Neural progenitor cell (in vitro differentiated cells): ENCODE measurements at regions not wholly inside any gene's neighbourhood (a gene's known extent, or its start where the extent isn't known, plus 50 kb on each side); places are given as distances from the start of the nearest gene placed in this dataset.
"Not testable (repeated sequence)": the region's sequence is repeated elsewhere in the genome, so short reads cannot be mapped to it uniquely, and the experiment has no call there.

ENCODE experiments used
- DNase-seq: peaks from one replicate; pipeline ENCODE4 v3.0.0-alpha.2; 2016; ENCODE audit warnings: low spot score
- H2AFZ ChIP-seq: fragments of 200-600 bp; sonication (generic); replicated peaks from 2 replicates; pipeline ENCODE4 v1.6.1; 2016; ENCODE audit warnings: antibody characterized with exemption
- H3F3A ChIP-seq: fragments of 200-600 bp; sonication (generic); 2 replicates; pipeline ENCODE4 v1.6.1; 2016; ENCODE audit warnings: antibody characterized with exemption, low read depth
- H3K27ac ChIP-seq: fragments of 200-600 bp; sonication (generic); 2 replicates; pipeline ENCODE4 v1.5.1; 2016; ENCODE audit warnings: mild to moderate bottlenecking
- H3K27me3 ChIP-seq: fragments of 200-600 bp; sonication (generic); 2 replicates; pipeline ENCODE4 v1.6.1; 2016; ENCODE audit warnings: mild to moderate bottlenecking, moderate library complexity
- H3K36me3 ChIP-seq: fragments of 200-600 bp; sonication (generic); 2 replicates; pipeline ENCODE4 v1.5.1; 2016
- H3K4me1 ChIP-seq: fragments of 200-600 bp; sonication (generic); 2 replicates; pipeline ENCODE4 v1.6.1; 2016; ENCODE audit warnings: mixed run types
- H3K4me2 ChIP-seq: fragments of 200-600 bp; sonication (generic); 2 replicates; pipeline ENCODE4 v1.6.1; 2016
- H3K4me3 ChIP-seq: fragments of 200-600 bp; sonication (generic); 2 replicates; pipeline ENCODE4 v1.5.1; 2016
- H3K79me2 ChIP-seq: fragments of 200-600 bp; sonication (generic); 2 replicates; pipeline ENCODE4 v1.6.1; 2016; ENCODE audit warnings: low read depth
- H3K9ac ChIP-seq: fragments of 200-600 bp; sonication (generic); 2 replicates; pipeline ENCODE4 v1.6.1; 2016
- H3K9me3 ChIP-seq: fragments of 200-600 bp; sonication (generic); 2 replicates; pipeline ENCODE4 v1.5.1; 2016; ENCODE audit warnings: low read depth
- H4K20me1 ChIP-seq: fragments of 200-600 bp; sonication (generic); 2 replicates; pipeline ENCODE4 v1.6.1; 2016; ENCODE audit warnings: low read depth
- H3K27ac Mint-ChIP-seq: 3 replicates; pipeline ENCODE4 v1.8.0; 2021; ENCODE audit warnings: mixed read lengths
- H3K27me3 Mint-ChIP-seq: 2 replicates; pipeline ENCODE4 v1.8.0; 2022; ENCODE audit warnings: low read depth, mild to moderate bottlenecking, inconsistent platforms, moderate library complexity, mixed read lengths; ENCODE audit not compliant: insufficient read depth
- H3K36me3 Mint-ChIP-seq: 3 replicates; pipeline ENCODE4 v1.8.0; 2021; ENCODE audit warnings: mixed read lengths
- H3K4me1 Mint-ChIP-seq: 3 replicates; pipeline ENCODE4 v1.8.0; 2021; ENCODE audit warnings: mixed read lengths
- H3K4me3 Mint-ChIP-seq: 3 replicates; pipeline ENCODE4 v1.8.0; 2021; ENCODE audit warnings: mild to moderate bottlenecking, moderate library complexity, mixed read lengths
- H3K9me3 Mint-ChIP-seq: 3 replicates; pipeline ENCODE4 v1.8.0; 2020; ENCODE audit warnings: mixed read lengths
- EZH2 ChIP-seq: fragments of 200-600 bp; sonication (generic); IDR thresholded peaks from 2 replicates; pipeline ENCODE4 v1.6.1; 2017; ENCODE audit warnings: antibody characterized with exemption, mild to moderate bottlenecking, moderate library complexity
- EZH2phosphoT487 ChIP-seq: fragments of 200-600 bp; sonication (generic); IDR thresholded peaks from 2 replicates; pipeline ENCODE4 v1.6.1; 2017; ENCODE audit warnings: antibody characterized with exemption
- TF ChIP-seq, protein P1 (sequence below): fragments of 200-600 bp; sonication (generic); IDR thresholded peaks from 2 replicates; pipeline ENCODE4 v1.5.1; 2017; ENCODE audit warnings: antibody characterized with exemption, mild to moderate bottlenecking

GRCh38 chr12:97075934-97076630 is 169.0 kb downstream of the NEDD1 start:
- Histone ChIP-seq H3K9me3 (no peaks in the 10 kb centered on the region), H3K27ac (no peak overlapping the region), H4K20me1 (no peaks in the 10 kb centered on the region), H3K9ac (no peak overlapping the region), H3F3A (peaks cover 12% of the 10 kb centered on the region), H3K36me3 (no peaks in the 10 kb centered on the region), H3K4me2 (peak overlapping the region; percentile 15), H3K4me1 (peaks cover 18% of the 10 kb centered on the region), H3K4me3 (no peak overlapping the region), H3K79me2 (no peaks in the 10 kb centered on the region), H3K27me3 (no peaks in the 10 kb centered on the region), H2AFZ (peak overlapping the region; percentile 99)
- peak overlapping the region; percentile 100 for H3K27ac Mint-ChIP-seq
- no peak for TF ChIP-seq EZH2phosphoT487
- H3K27me3 Mint-ChIP-seq: peaks cover 8% of the 10 kb centered on the region
- no peak overlapping the region for H3K4me3 Mint-ChIP-seq
- no peak for DNase-seq
- H3K36me3 Mint-ChIP-seq: peaks cover 3% of the 10 kb centered on the region
- peaks cover 5% of the 10 kb centered on the region for H3K9me3 Mint-ChIP-seq
- H3K4me1 Mint-ChIP-seq: peaks cover 34% of the 10 kb centered on the region

GRCh38 chr12:97076912-97077311 is 169.9 kb downstream of the NEDD1 start:
- H3K4me1 Mint-ChIP-seq: peaks cover 34% of the 10 kb centered on the region
- H2AFZ ChIP-seq, H3K27me3 Mint-ChIP-seq, H3K79me2 ChIP-seq, DNase-seq, H3K9me3 ChIP-seq, H3K4me2 ChIP-seq, H3K9me3 Mint-ChIP-seq, H3K27ac ChIP-seq, H4K20me1 ChIP-seq, H3K36me3 ChIP-seq, H3K27me3 ChIP-seq, H3K4me3 Mint-ChIP-seq, H3K4me3 ChIP-seq, H3K27ac Mint-ChIP-seq, H3K9ac ChIP-seq, H3K36me3 Mint-ChIP-seq: not testable (repeated sequence)
- H3F3A ChIP-seq: peaks cover 12% of the 10 kb centered on the region
- peaks cover 18% of the 10 kb centered on the region for H3K4me1 ChIP-seq

- Histone ChIP-seq H3K9ac (no peak overlapping the region), H3F3A (no peaks in the 10 kb centered on the region), H3K4me1 (no peaks in the 10 kb centered on the region), H3K4me3 (no peak overlapping the region), H4K20me1 (no peaks in the 10 kb centered on the region), H3K79me2 (no peaks in the 10 kb centered on the region), H2AFZ (no peak overlapping the region), H3K27ac (no peak overlapping the region), H3K27me3 (no peaks in the 10 kb centered on the region), H3K36me3 (no peaks in the 10 kb centered on the region), H3K4me2 (no peak overlapping the region), H3K9me3 (no peaks in the 10 kb centered on the region)
- no peak for DNase-seq
- H3K27ac Mint-ChIP-seq: no peak overlapping the region
- peaks cover 19% of the 10 kb centered on the region for H3K9me3 Mint-ChIP-seq
- H3K27me3 Mint-ChIP-seq: peaks cover 10% of the 10 kb centered on the region
- TF ChIP-seq EZH2 (no peak), EZH2phosphoT487 (no peak)
- TF ChIP-seq, protein P1, sequence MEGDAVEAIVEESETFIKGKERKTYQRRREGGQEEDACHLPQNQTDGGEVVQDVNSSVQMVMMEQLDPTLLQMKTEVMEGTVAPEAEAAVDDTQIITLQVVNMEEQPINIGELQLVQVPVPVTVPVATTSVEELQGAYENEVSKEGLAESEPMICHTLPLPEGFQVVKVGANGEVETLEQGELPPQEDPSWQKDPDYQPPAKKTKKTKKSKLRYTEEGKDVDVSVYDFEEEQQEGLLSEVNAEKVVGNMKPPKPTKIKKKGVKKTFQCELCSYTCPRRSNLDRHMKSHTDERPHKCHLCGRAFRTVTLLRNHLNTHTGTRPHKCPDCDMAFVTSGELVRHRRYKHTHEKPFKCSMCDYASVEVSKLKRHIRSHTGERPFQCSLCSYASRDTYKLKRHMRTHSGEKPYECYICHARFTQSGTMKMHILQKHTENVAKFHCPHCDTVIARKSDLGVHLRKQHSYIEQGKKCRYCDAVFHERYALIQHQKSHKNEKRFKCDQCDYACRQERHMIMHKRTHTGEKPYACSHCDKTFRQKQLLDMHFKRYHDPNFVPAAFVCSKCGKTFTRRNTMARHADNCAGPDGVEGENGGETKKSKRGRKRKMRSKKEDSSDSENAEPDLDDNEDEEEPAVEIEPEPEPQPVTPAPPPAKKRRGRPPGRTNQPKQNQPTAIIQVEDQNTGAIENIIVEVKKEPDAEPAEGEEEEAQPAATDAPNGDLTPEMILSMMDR: no peak
- no peak overlapping the region for H3K4me3 Mint-ChIP-seq
- peaks cover 3% of the 10 kb centered on the region for H3K36me3 Mint-ChIP-seq
- peaks cover 14% of the 10 kb centered on the region for H3K4me1 Mint-ChIP-seq
These were observed 175.0 kb downstream of the NEDD1 start for GRCh38 chr12:97082029-97082428.

DNA sequence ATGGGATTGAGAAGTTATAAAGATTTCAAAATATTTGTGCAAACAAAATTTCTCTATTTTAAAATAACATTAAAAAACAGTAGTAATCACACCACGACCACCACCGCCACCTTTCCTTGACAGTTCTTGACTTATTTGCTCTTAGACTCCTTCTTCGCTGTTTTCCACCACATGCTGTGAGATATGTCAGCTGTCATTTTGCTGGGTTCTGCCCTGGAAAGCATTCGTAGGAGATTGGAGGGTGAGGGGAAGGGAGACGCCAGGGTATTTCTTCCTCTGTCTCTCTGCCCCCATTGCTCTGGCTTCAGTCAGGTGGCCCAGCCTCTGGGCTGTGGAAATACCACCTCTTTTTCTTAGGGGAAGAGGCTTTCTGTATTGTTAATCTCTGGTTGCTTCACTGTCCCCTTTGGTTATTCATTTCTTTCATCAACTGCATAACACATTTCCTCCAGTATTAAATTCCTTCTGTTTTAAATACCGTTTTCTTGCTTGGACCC is 186.2 kb downstream of the NEDD1 start:
- H3F3A ChIP-seq: peaks cover 7% of the 10 kb centered on the region
- no peaks in the 10 kb centered on the region for H3K9me3 ChIP-seq
- no peaks in the 10 kb centered on the region for H3K27me3 ChIP-seq
- no peaks in the 10 kb centered on the region for H3K79me2 ChIP-seq
- no peak overlapping the region for H3K4me3 ChIP-seq
- peaks cover 13% of the 10 kb centered on the region for H3K4me1 Mint-ChIP-seq
- H3K9ac ChIP-seq: no peak overlapping the region
- TF ChIP-seq, protein P1: no peak
- TF ChIP-seq EZH2: no peak
- no peak for TF ChIP-seq EZH2phosphoT487
- H3K36me3 ChIP-seq: no peaks in the 10 kb centered on the region
- peak overlapping the region; percentile 1 for H3K27ac Mint-ChIP-seq
- H3K27ac ChIP-seq: no peak overlapping the region
- H4K20me1 ChIP-seq: no peaks in the 10 kb centered on the region
- no peak overlapping the region for H3K4me2 ChIP-seq
- H3K4me3 Mint-ChIP-seq: no peak overlapping the region
- peaks cover 9% of the 10 kb centered on the region for H3K9me3 Mint-ChIP-seq
- no peaks in the 10 kb centered on the region for H3K27me3 Mint-ChIP-seq
- H2AFZ ChIP-seq: peak overlapping the region; percentile 48
- DNase-seq: no peak
- H3K4me1 ChIP-seq: peaks cover 16% of the 10 kb centered on the region
- H3K36me3 Mint-ChIP-seq: peaks cover 5% of the 10 kb centered on the region
